K562 (cell line): ENCODE measurements at regions not wholly inside any gene's neighbourhood (a gene's known extent, or its start where the extent isn't known, plus 50 kb on each side); places are given as distances from the start of the nearest gene placed in this dataset.

Experiments used
- ATAC-seq: fragments of 200-7000 bp; cut with Tn5 transposase; 3 replicates; pipeline ENCODE4 v1.9.1; 2020; ENCODE audit warnings: moderate library complexity
- BruUV-seq: library from RNA; stranded (reverse); fragments of 400-500 nt; replicated peaks from 2 replicates; lab custom pipeline; 2021; lab: Mats Ljungman, UMichigan
- CTCF ChIA-PET: fragments of 300-600 bp; formaldehyde crosslinking; extraction: SDS; loops from one replicate; lab custom pipeline; 2021; ENCODE audit warnings: low intra/inter-chr PET ratio; lab: Yijun Ruan, JAX
- POLR2A ChIA-PET: fragments of 300-600, 350-650 bp; sonication (Branson Sonifier 250); formaldehyde crosslinking; extraction: SDS; loops from one replicate; lab custom pipeline; 2021; ENCODE audit warnings: antibody characterized with exemption, inconsistent platforms; lab: Yijun Ruan, JAX
- DNase-seq, 4 experiments: peaks; one replicate each; pipeline versions ENCODE4 v3.0.0 to v3.0.0-alpha.2; 2011 to 2018; ENCODE audit warnings: low spot score in 3 of 4, mixed read lengths in 3 of 4; ENCODE audit errors: extremely low read depth in 1 of 4
- FAIRE-seq: peaks from 2 replicates; lab custom pipeline; 2011; peaks lifted over from hg19 to GRCh38; lab: Jason Lieb, UNC
- H2AFZ ChIP-seq: 2 replicates; pipeline ENCODE4 v1.6.0; 2011; ENCODE audit warnings: low read depth, low read length, control low read depth, inconsistent platforms
- H3K27ac ChIP-seq: fragments of 200-600 bp; 3 replicates; pipeline ENCODE4 v1.8.0; 2011; ENCODE audit warnings: low read depth, mild to moderate bottlenecking, control low read depth, inconsistent platforms, low read length, moderate library complexity, mixed read lengths; ENCODE audit errors: extremely low read depth
- H3K27me3 ChIP-seq, 2 experiments: fragments of 300-600 bp in 1 of 2; 2 replicates in 1 of 2; 3 replicates in 1 of 2; pipeline versions ENCODE4 v1.6.0 to v1.8.0; 2011; ENCODE audit warnings: inconsistent platforms in 2 of 2, low read length in 2 of 2, mild to moderate bottlenecking in 1 of 2, mixed read lengths in 1 of 2, moderate library complexity in 1 of 2; ENCODE audit not compliant: control insufficient read depth in 2 of 2, insufficient read depth in 2 of 2
- H3K36me3 ChIP-seq: fragments of 300-600 bp; 3 replicates; pipeline ENCODE4 v1.8.0; 2011; ENCODE audit warnings: mild to moderate bottlenecking, low read length, inconsistent platforms; ENCODE audit not compliant: control insufficient read depth, insufficient read depth
- H3K4me1 ChIP-seq, 2 experiments: fragments of 200-600 bp in 1 of 2; replicated peaks in 1 of 2; 2 replicates in 1 of 2; 3 replicates in 1 of 2; pipeline versions ENCODE4 v1.5.1 to v1.8.0; 2011; ENCODE audit warnings: inconsistent platforms in 2 of 2, low read length in 2 of 2, mild to moderate bottlenecking in 1 of 2, mixed read lengths in 1 of 2, moderate library complexity in 1 of 2; ENCODE audit not compliant: control insufficient read depth in 2 of 2, insufficient read depth in 2 of 2
- H3K4me2 ChIP-seq: 2 replicates; pipeline ENCODE4 v1.6.1; 2011; ENCODE audit warnings: low read length, control low read depth, inconsistent platforms, mixed read lengths; ENCODE audit not compliant: insufficient read depth
- H3K4me3 ChIP-seq: fragments of 200-600 bp; sonication (generic), shearing (Covaris generic); 2 replicates; pipeline ENCODE4 v1.5.1; 2016; ENCODE audit warnings: control low read depth, inconsistent platforms
- H3K79me2 ChIP-seq: fragments of 200-600 bp; 3 replicates; pipeline ENCODE4 v1.8.0; 2011; ENCODE audit warnings: low read length, inconsistent platforms; ENCODE audit not compliant: control insufficient read depth, insufficient read depth
- H3K9ac ChIP-seq, 2 experiments: 2 replicates each; pipeline versions ENCODE4 v1.6.0 to v1.6.1; 2011; ENCODE audit warnings: low read depth in 2 of 2, low read length in 2 of 2, control low read depth in 1 of 2, inconsistent platforms in 1 of 2, mild to moderate bottlenecking in 1 of 2, mixed read lengths in 1 of 2; ENCODE audit not compliant: insufficient read depth in 1 of 2
- H3K9me1 ChIP-seq: one replicate; pipeline ENCODE4 v1.6.0; 2011; ENCODE audit warnings: inconsistent platforms, mild to moderate bottlenecking, low read length, moderate library complexity; ENCODE audit not compliant: control insufficient read depth, insufficient read depth
- H3K9me3 ChIP-seq: replicated peaks from 2 replicates; pipeline ENCODE4 v1.5.1; 2011; ENCODE audit warnings: low read depth, low read length, inconsistent platforms; ENCODE audit not compliant: control insufficient read depth, insufficient read depth
- H4K20me1 ChIP-seq: replicated peaks from 2 replicates; pipeline ENCODE4 v1.6.1; 2011; ENCODE audit warnings: low read length, inconsistent platforms, mixed read lengths; ENCODE audit not compliant: control insufficient read depth, insufficient read depth
- ARID2 ChIP-seq: fragments of 450-650 bp; IDR thresholded peaks from 2 replicates; pipeline ENCODE4 v1.6.1; 2017; ENCODE audit warnings: antibody characterized with exemption, mild to moderate bottlenecking
- HNRNPUL1 ChIP-seq: fragments of 200-400 bp; formaldehyde crosslinking; IDR thresholded peaks from 2 replicates; pipeline ENCODE4 v1.6.1; 2017; ENCODE audit warnings: low read length
- MAZ ChIP-seq, 2 experiments: fragments of 450-650 bp in 1 of 2; sonication (generic) in 1 of 2; formaldehyde crosslinking; IDR thresholded peaks in 1 of 2; conservative IDR thresholded peaks in 1 of 2; 2 replicates each; pipeline versions ENCODE4 v1.4.0 to v1.5.0; 2020; ENCODE audit warnings: mild to moderate bottlenecking in 1 of 2, missing genetic modification reagents in 1 of 2
- NRF1 ChIP-seq, 2 experiments: fragments of 450-650 bp; IDR thresholded peaks in 1 of 2; conservative IDR thresholded peaks in 1 of 2; 2 replicates each; pipeline ENCODE4 v1.6.1; 2014; ENCODE audit warnings: mild to moderate bottlenecking in 2 of 2
- RBM22 ChIP-seq: fragments of 200-400 bp; formaldehyde crosslinking; IDR thresholded peaks from 2 replicates; pipeline ENCODE4 v1.6.1; 2018; ENCODE audit warnings: low read length, low read depth; ENCODE audit not compliant: poor library complexity, severe bottlenecking
- SIN3B ChIP-seq: fragments of 450-650 bp; IDR thresholded peaks from 2 replicates; pipeline ENCODE4 v1.6.1; 2017; ENCODE audit warnings: low read depth, mild to moderate bottlenecking, moderate library complexity
- SIRT6 ChIP-seq: IDR thresholded peaks from one replicate; pipeline ENCODE4 v1.6.1; 2012; ENCODE audit warnings: low read depth, mild to moderate bottlenecking, control low read depth, inconsistent platforms, low read length, moderate library complexity
- SRSF7 ChIP-seq: fragments of 200-400 bp; formaldehyde crosslinking; optimal IDR thresholded peaks from 2 replicates; pipeline ENCODE3; 2017; ENCODE audit warnings: mild to moderate bottlenecking, low read depth, low read length
- WGBS: fragments of 100-300 bp; shearing (Covaris generic); methylation state at CpG from one replicate; pipeline ENCODE4 v1.1.6; 2016; ENCODE audit warnings: low coverage, mixed read lengths; ENCODE audit not compliant: insufficient coverage; ENCODE audit errors: missing lambda C conversion rate; 5-methylcytosine and 5-hydroxymethylcytosine counted together
- in situ Hi-C: fragments of 300-500 bp; cut with MboI; formaldehyde crosslinking; loops from 4 replicates; pipeline ENCODE4 v1.15.0; 2018; ENCODE audit warnings: inconsistent platforms, mixed read lengths
- intact Hi-C: fragments of 100-400 bp; cut with micrococcal nuclease; formaldehyde crosslinking; loops from 2 replicates; pipeline ENCODE4 v1.14.2; 2022
- TF ChIP-seq, protein P1 (sequence below), 2 experiments: fragments of 450-650 bp; IDR thresholded peaks; 2 replicates each; pipeline ENCODE4 v1.6.1; 2018; ENCODE audit warnings: mild to moderate bottlenecking in 2 of 2, low read depth in 1 of 2; ENCODE audit not compliant: partially characterized antibody in 2 of 2

DNA sequence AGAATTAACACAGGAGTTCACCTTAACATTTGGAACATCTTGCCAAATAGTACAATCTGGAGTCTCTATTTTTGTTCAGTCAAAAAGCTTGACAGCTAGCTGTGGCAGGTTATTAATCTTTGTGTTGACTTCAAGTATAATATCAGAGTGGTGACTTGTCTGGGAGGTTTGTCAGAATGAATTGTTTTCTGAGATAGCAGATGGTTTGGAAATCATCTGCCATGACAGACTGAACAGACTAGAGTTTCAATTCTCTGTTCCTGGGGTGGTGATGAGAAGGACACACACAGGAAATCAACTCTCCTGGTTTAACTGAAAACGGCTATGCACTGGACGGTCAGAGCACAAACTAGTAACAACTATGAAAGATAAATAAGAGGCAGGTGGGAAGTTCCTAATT is 203.3 kb upstream of the EMCN start (continued):
- TF ChIP-seq SIRT6, result no peak
- TF ChIP-seq RBM22, result no peak
- no peak for TF ChIP-seq ARID2
- no peak for TF ChIP-seq SIN3B
- TF ChIP-seq, protein P1, sequence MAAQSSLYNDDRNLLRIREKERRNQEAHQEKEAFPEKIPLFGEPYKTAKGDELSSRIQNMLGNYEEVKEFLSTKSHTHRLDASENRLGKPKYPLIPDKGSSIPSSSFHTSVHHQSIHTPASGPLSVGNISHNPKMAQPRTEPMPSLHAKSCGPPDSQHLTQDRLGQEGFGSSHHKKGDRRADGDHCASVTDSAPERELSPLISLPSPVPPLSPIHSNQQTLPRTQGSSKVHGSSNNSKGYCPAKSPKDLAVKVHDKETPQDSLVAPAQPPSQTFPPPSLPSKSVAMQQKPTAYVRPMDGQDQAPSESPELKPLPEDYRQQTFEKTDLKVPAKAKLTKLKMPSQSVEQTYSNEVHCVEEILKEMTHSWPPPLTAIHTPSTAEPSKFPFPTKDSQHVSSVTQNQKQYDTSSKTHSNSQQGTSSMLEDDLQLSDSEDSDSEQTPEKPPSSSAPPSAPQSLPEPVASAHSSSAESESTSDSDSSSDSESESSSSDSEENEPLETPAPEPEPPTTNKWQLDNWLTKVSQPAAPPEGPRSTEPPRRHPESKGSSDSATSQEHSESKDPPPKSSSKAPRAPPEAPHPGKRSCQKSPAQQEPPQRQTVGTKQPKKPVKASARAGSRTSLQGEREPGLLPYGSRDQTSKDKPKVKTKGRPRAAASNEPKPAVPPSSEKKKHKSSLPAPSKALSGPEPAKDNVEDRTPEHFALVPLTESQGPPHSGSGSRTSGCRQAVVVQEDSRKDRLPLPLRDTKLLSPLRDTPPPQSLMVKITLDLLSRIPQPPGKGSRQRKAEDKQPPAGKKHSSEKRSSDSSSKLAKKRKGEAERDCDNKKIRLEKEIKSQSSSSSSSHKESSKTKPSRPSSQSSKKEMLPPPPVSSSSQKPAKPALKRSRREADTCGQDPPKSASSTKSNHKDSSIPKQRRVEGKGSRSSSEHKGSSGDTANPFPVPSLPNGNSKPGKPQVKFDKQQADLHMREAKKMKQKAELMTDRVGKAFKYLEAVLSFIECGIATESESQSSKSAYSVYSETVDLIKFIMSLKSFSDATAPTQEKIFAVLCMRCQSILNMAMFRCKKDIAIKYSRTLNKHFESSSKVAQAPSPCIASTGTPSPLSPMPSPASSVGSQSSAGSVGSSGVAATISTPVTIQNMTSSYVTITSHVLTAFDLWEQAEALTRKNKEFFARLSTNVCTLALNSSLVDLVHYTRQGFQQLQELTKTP (IDR thresholded peaks at IDR 0.05; ENCODE audit: low read depth in 1 of 2, partially characterized antibody in 2 of 2), result no peak
- no peak for TF ChIP-seq SRSF7
- TF ChIP-seq NRF1 (conservative IDR thresholded peaks at IDR 0.05 in 1 of 2, IDR thresholded peaks at IDR 0.05 in 1 of 2), result no peak

DNA sequence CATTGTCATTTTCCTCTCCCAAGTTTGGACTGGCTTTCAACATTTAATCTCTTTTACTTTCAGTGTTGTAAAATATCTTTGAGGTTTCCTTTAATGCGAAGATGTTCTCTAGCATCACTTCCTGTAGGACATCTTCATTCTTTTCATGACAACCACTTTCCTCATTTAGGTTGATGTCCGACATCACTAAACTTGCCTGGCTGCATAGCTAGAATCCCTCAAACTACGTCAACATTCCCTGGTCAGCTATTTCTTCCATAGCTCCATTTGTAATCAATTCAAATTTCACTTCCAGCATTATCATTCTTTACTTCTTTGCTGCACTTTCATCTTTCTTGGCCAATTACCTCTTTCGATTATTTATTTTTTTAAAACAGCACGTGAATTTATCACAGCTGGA is 198.6 kb upstream of the EMCN start:
- in situ Hi-C loops, result no loop called here
- Histone ChIP-seq H3K4me3 (no peak overlapping the region), H3K9me1 (no peaks in the 10 kb centered on the region), H2AFZ (no peak overlapping the region), H3K4me2 (no peak overlapping the region), H3K36me3 (no peaks in the 10 kb centered on the region)
- 2% methylated on average over 5 of the region's 5 CpGs for WGBS
- no peak for TF ChIP-seq HNRNPUL1
- no peak for TF ChIP-seq MAZ (CRISPR knock-in tag; conservative IDR thresholded peaks at IDR 0.05 in 1 of 2, IDR thresholded peaks at IDR 0.05 in 1 of 2)
- TF ChIP-seq, all 486 proteins: peak for 0
- ChIA-PET CTCF (no interaction called here), POLR2A (no interaction called here)
- no TSS peak for BruUV-seq
- ATAC-seq (no peak), FAIRE-seq (no peak), DNase-seq (no peak)
- Histone ChIP-seq H3K4me1 (no peaks in the 10 kb centered on the region), H3K27me3 (no peaks in the 10 kb centered on the region), H4K20me1 (no peaks in the 10 kb centered on the region), H3K27ac (no peak overlapping the region), H3K9ac (no peak overlapping the region), H3K79me2 (no peaks in the 10 kb centered on the region), H3K9me3 (no peaks in the 10 kb centered on the region)
- intact Hi-C loops, result no loop called here
